Endodermal cell (in vitro differentiated cells): ENCODE measurements at regions not wholly inside any gene's neighbourhood (a gene's known extent, or its start where the extent isn't known, plus 50 kb on each side); places are given as distances from the start of the nearest gene placed in this dataset.

Experiments used
- DNase-seq: peaks from one replicate; pipeline ENCODE4 v3.0.0-alpha.2; 2017
- H3K27ac ChIP-seq: 2 replicates; pipeline ENCODE4 v1.5.1; 2013; ENCODE audit warnings: mild to moderate bottlenecking, low read depth, low read length, moderate library complexity
- H3K27me3 ChIP-seq: 2 replicates; pipeline ENCODE4 v1.6.1; 2013; ENCODE audit warnings: mild to moderate bottlenecking, low read length, moderate library complexity; ENCODE audit not compliant: insufficient read depth, control insufficient read depth, poor library complexity, severe bottlenecking
- H3K36me3 ChIP-seq: 2 replicates; pipeline ENCODE4 v1.7.0; 2013; ENCODE audit warnings: mild to moderate bottlenecking, low read length, moderate library complexity; ENCODE audit not compliant: control insufficient read depth, insufficient read depth
- H3K4me1 ChIP-seq: one replicate; pipeline ENCODE4 v1.7.0; 2013; ENCODE audit warnings: low read length; ENCODE audit not compliant: control insufficient read depth, insufficient read depth
- H3K4me3 ChIP-seq: 2 replicates; pipeline ENCODE4 v1.5.1; 2013; ENCODE audit warnings: mild to moderate bottlenecking, low read length, moderate library complexity
- H3K9ac ChIP-seq: 2 replicates; pipeline ENCODE4 v1.6.1; 2013; ENCODE audit warnings: mild to moderate bottlenecking, low read length, moderate library complexity; ENCODE audit not compliant: poor library complexity, severe bottlenecking; ENCODE audit errors: extremely low read depth
- H3K9me3 ChIP-seq: 2 replicates; pipeline ENCODE4 v1.6.1; 2013; ENCODE audit warnings: mild to moderate bottlenecking, low read length, moderate library complexity; ENCODE audit not compliant: control insufficient read depth
- H3K27ac Mint-ChIP-seq: 2 replicates; pipeline ENCODE4 v1.8.0; 2020; ENCODE audit warnings: mixed read lengths
- H3K27me3 Mint-ChIP-seq: 2 replicates; pipeline ENCODE4 v1.8.0; 2021; ENCODE audit warnings: mild to moderate bottlenecking, mixed read lengths; ENCODE audit not compliant: insufficient read depth
- H3K36me3 Mint-ChIP-seq: 2 replicates; pipeline ENCODE4 v1.8.0; 2020; ENCODE audit warnings: low read depth, mixed read lengths
- H3K4me1 Mint-ChIP-seq: 2 replicates; pipeline ENCODE4 v1.8.0; 2020; ENCODE audit warnings: mixed read lengths
- H3K4me3 Mint-ChIP-seq: 2 replicates; pipeline ENCODE4 v1.8.0; 2020; ENCODE audit warnings: mild to moderate bottlenecking, moderate library complexity, mixed read lengths
- H3K9me3 Mint-ChIP-seq: 2 replicates; pipeline ENCODE4 v1.8.0; 2020; ENCODE audit warnings: mild to moderate bottlenecking, mixed read lengths
- WGBS, 2 experiments: methylation state at CpG; one replicate each; pipeline versions ENCODE4 v1.1.5 to v1.1.7; 2013; ENCODE audit warnings: missing lambda C conversion rate in 2 of 2, mixed read lengths in 1 of 2; ENCODE audit not compliant: insufficient coverage in 1 of 2, insufficient read length in 1 of 2; 5-methylcytosine and 5-hydroxymethylcytosine counted together
- TF ChIP-seq, protein P1 (sequence below): fragments of 200-600 bp; sonication (generic); conservative IDR thresholded peaks from 2 replicates; pipeline ENCODE4 v1.5.0; 2021; ENCODE audit warnings: antibody characterized with exemption, mild to moderate bottlenecking

DNA sequence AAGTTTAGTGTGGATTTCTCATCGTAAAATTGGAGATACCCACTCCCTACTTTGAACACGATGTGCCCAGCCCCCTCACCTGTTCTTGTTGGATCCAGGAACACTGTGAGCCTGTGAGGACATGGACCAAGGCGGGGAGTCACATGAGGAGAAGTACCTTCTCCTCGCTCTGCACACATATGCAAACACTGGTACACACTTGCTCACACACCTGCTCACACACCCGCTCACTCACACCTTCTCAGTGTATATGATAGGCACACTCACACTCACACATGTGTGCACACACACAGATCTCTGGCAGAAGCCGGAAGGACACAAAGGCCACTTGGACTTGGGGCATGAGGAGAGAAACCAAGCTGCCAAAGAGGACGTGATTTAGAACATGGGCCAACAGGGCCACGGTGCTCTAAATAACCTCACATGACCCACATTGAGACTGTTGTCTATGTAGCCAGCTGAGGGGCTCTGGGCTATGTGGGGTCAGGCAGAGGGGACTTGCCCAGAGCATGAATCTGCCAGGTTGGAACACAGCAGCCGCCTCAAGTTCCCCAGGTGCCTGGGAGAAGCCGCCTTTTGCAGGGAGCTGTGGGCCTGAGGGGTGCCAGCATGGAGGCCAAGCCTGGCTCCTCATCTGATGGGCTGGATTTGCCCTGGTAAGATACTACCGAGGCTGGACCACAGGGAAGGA lies 283.0 kb upstream of the IRX4 start:
- H3K9me3 ChIP-seq: no peaks in the 10 kb centered on the region
- Mint-ChIP-seq H3K9me3 (no peaks in the 10 kb centered on the region), H3K4me3 (no peak overlapping the region), H3K36me3 (no peaks in the 10 kb centered on the region), H3K4me1 (peaks cover 14% of the 10 kb centered on the region), H3K27me3 (peaks cover 23% of the 10 kb centered on the region), H3K27ac (no peak overlapping the region)
- no peak overlapping the region for H3K9ac ChIP-seq
- TF ChIP-seq, protein P1, sequence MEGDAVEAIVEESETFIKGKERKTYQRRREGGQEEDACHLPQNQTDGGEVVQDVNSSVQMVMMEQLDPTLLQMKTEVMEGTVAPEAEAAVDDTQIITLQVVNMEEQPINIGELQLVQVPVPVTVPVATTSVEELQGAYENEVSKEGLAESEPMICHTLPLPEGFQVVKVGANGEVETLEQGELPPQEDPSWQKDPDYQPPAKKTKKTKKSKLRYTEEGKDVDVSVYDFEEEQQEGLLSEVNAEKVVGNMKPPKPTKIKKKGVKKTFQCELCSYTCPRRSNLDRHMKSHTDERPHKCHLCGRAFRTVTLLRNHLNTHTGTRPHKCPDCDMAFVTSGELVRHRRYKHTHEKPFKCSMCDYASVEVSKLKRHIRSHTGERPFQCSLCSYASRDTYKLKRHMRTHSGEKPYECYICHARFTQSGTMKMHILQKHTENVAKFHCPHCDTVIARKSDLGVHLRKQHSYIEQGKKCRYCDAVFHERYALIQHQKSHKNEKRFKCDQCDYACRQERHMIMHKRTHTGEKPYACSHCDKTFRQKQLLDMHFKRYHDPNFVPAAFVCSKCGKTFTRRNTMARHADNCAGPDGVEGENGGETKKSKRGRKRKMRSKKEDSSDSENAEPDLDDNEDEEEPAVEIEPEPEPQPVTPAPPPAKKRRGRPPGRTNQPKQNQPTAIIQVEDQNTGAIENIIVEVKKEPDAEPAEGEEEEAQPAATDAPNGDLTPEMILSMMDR: no peak
- no peak for DNase-seq
- no peaks in the 10 kb centered on the region for H3K4me1 ChIP-seq
- no peaks in the 10 kb centered on the region for H3K36me3 ChIP-seq
- no peaks in the 10 kb centered on the region for H3K27me3 ChIP-seq
- no peak overlapping the region for H3K27ac ChIP-seq
- no peak overlapping the region for H3K4me3 ChIP-seq
- 86 to 97% methylated on average over 7 to 11 of the region's 11 CpGs for WGBS, 2 experiments

DNA sequence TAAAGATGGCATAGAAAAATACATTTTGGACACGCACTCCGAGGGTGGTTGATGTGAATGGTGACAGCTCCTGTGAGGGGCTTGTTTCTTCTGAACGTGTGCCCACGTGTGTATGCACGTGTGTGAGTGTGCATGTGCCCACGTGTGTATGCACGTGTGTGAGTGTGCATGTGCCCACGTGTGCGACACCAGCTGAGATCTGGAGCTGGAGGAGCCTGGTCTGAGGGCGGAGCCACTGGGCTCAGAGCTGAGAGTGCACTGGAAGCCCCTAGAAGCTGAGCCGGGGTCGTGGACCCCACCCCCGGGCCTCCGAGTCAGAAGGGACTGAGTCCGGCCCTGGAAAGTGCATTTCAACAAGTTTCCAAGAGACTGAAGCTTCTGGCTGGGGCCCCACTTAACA lies 282.5 kb upstream of the IRX4 start:
- H3K9ac ChIP-seq: no peak overlapping the region
- no peaks in the 10 kb centered on the region for H3K4me1 ChIP-seq
- no peaks in the 10 kb centered on the region for H3K9me3 ChIP-seq
- Mint-ChIP-seq H3K27me3 (peaks cover 22% of the 10 kb centered on the region), H3K36me3 (no peaks in the 10 kb centered on the region), H3K4me1 (peaks cover 13% of the 10 kb centered on the region), H3K4me3 (no peak overlapping the region), H3K27ac (no peak overlapping the region), H3K9me3 (no peaks in the 10 kb centered on the region)
- H3K27ac ChIP-seq: no peak overlapping the region
- H3K4me3 ChIP-seq: no peak overlapping the region
- H3K36me3 ChIP-seq: no peaks in the 10 kb centered on the region
- TF ChIP-seq, protein P1: no peak
- WGBS, 2 experiments: 77 to 84% methylated on average over 14 to 15 of the region's 15 CpGs
- DNase-seq: no peak
- H3K27me3 ChIP-seq: no peaks in the 10 kb centered on the region

DNA sequence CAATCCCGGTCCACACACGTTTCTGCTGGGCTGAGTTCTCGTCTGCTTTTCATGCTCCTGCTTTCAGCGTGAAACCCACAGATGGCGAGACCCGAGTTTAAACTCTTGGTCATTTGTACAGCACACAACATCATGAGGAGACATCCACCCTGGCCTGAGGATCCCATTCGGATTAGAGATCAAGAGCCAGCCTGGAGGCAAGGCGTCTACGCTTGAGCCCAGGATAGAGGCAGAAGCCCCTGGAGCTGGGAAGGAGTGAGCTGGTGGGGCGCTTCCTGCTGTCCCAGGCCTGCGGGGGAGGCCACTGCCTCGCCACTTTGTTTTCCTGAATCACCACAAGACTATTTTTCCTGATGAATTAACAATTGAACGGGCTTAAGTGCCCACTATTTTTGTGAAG lies 281.9 kb upstream of the IRX4 start:
- Histone ChIP-seq H3K9ac (no peak overlapping the region), H3K4me3 (no peak overlapping the region), H3K4me1 (no peaks in the 10 kb centered on the region), H3K27me3 (no peaks in the 10 kb centered on the region), H3K36me3 (no peaks in the 10 kb centered on the region), H3K27ac (no peak overlapping the region), H3K9me3 (no peaks in the 10 kb centered on the region)
- Mint-ChIP-seq H3K4me1 (peaks cover 13% of the 10 kb centered on the region), H3K27me3 (peaks cover 26% of the 10 kb centered on the region), H3K27ac (no peak overlapping the region), H3K9me3 (no peaks in the 10 kb centered on the region), H3K4me3 (no peak overlapping the region), H3K36me3 (no peaks in the 10 kb centered on the region)
- TF ChIP-seq, protein P1: no peak
- WGBS, 2 experiments: 70 to 81% methylated on average over 7 to 13 of the region's 13 CpGs
- DNase-seq: no peak
